ENCODE measurements at regions not wholly inside any gene's neighbourhood (a gene's known extent, or its start where the extent isn't known, plus 50 kb on each side); places are given as distances from the start of the nearest gene placed in this dataset.

- H3K27me3 ChIP-seq (ENCODE audit: low read depth) = no peaks in the 10 kb centered on the region
- no peaks in the 10 kb centered on the region for H3K4me1 ChIP-seq
- H3K9me3 ChIP-seq = no peaks in the 10 kb centered on the region
- in situ Hi-C loops (cut with MboI; ENCODE audit: low sequenced_read_pairs) = no loop called here
- H3K4me3 ChIP-seq = no peak overlapping the region
- H3K36me3 ChIP-seq (replicated peaks) = no peaks in the 10 kb centered on the region
- DNase-seq (ENCODE audit: low spot score in 2 of 2) = no peak
These were observed 1251.4 kb downstream of the ROBO1 start for GRCh38 chr3:78516437-78516836.

GRCh38 chr3:78516937-78517336 is 1250.9 kb downstream of the ROBO1 start:
- no peak overlapping the region for H3K4me3 ChIP-seq
- no peaks in the 10 kb centered on the region for H3K36me3 ChIP-seq (replicated peaks)
- in situ Hi-C loops (cut with MboI; ENCODE audit: low sequenced_read_pairs) = no loop called here
- H3K9me3 ChIP-seq = no peaks in the 10 kb centered on the region
- no peaks in the 10 kb centered on the region for H3K27me3 ChIP-seq (ENCODE audit: low read depth)
- H3K4me1 ChIP-seq = no peaks in the 10 kb centered on the region
- no peak for DNase-seq (ENCODE audit: low spot score in 2 of 2)

- no peaks in the 10 kb centered on the region for H3K9me3 ChIP-seq
- no peak for DNase-seq (ENCODE audit: low spot score in 2 of 2)
- in situ Hi-C loops (cut with MboI; ENCODE audit: low sequenced_read_pairs) = no loop called here
These were observed 1249.8 kb downstream of the ROBO1 start for GRCh38 chr3:78517965-78518364.

GRCh38 chr3:78519281-78519680 is 1248.5 kb downstream of the ROBO1 start:
- no peaks in the 10 kb centered on the region for H3K9me3 ChIP-seq
- no peaks in the 10 kb centered on the region for H3K4me1 ChIP-seq
- in situ Hi-C loops (cut with MboI; ENCODE audit: low sequenced_read_pairs) = no loop called here
- H3K36me3 ChIP-seq (replicated peaks) = no peaks in the 10 kb centered on the region
- DNase-seq (ENCODE audit: low spot score in 2 of 2) = no peak
- H3K4me3 ChIP-seq = no peak overlapping the region
- H3K27me3 ChIP-seq (ENCODE audit: low read depth) = no peaks in the 10 kb centered on the region

More at GRCh38 chr3:78517965-78518364, 1249.8 kb downstream of the ROBO1 start:
- Histone ChIP-seq H3K4me1 (no peaks in the 10 kb centered on the region), H3K4me3 (no peak overlapping the region), H3K36me3 (replicated peaks) (no peaks in the 10 kb centered on the region), H3K27me3 (ENCODE audit: low read depth) (no peaks in the 10 kb centered on the region)

- in situ Hi-C loops (cut with MboI; ENCODE audit: low sequenced_read_pairs) = no loop called here
- DNase-seq (ENCODE audit: low spot score in 2 of 2) = no peak
- Histone ChIP-seq H3K9me3 (no peaks in the 10 kb centered on the region), H3K4me1 (no peaks in the 10 kb centered on the region; the same call in 1 of the 2 replicates), H3K27me3 (ENCODE audit: low read depth) (no peaks in the 10 kb centered on the region), H3K4me3 (no peak overlapping the region), H3K36me3 (replicated peaks) (no peaks in the 10 kb centered on the region)
These were observed 1238.2 kb downstream of the ROBO1 start for GRCh38 chr3:78529601-78530000.

GRCh38 chr3:78540485-78540884 is 1227.3 kb downstream of the ROBO1 start:
- Histone ChIP-seq H3K27me3 (ENCODE audit: low read depth) (no peaks in the 10 kb centered on the region), H3K36me3 (replicated peaks) (no peaks in the 10 kb centered on the region), H3K4me3 (no peak overlapping the region), H3K4me1 (no peaks in the 10 kb centered on the region), H3K9me3 (no peaks in the 10 kb centered on the region)
- in situ Hi-C loops (cut with MboI; ENCODE audit: low sequenced_read_pairs) = no loop called here
- DNase-seq (ENCODE audit: low spot score in 2 of 2) = no peak

- Histone ChIP-seq H3K4me3 (no peak overlapping the region), H3K4me1 (no peaks in the 10 kb centered on the region), H3K9me3 (no peaks in the 10 kb centered on the region), H3K36me3 (replicated peaks) (no peaks in the 10 kb centered on the region), H3K27me3 (ENCODE audit: low read depth) (no peaks in the 10 kb centered on the region)
- in situ Hi-C loops (cut with MboI; ENCODE audit: low sequenced_read_pairs) = no loop called here
- no peak for DNase-seq (ENCODE audit: low spot score in 2 of 2)
These were observed 1222.0 kb downstream of the ROBO1 start for GRCh38 chr3:78545827-78546226.

Data from HAP-1 (cell line).